Left lung (tissue), 4 donors: ENCODE measurements at regions not wholly inside any gene's neighbourhood (a gene's known extent, or its start where the extent isn't known, plus 50 kb on each side); places are given as distances from the start of the nearest gene placed in this dataset.

Experiments
- ATAC-seq: fragments of 200-7000 bp; cut with Tn5 transposase; one replicate; pipeline ENCODE4 v1.9.1; 2020; ENCODE audit warnings: moderate library complexity
- DNase-seq, 4 donors: peaks; one replicate each; pipeline ENCODE4 v3.0.0-alpha.2; 2013 to 2020
- H3K27ac ChIP-seq, 2 donors: fragments of 200-600 bp; sonication (generic) in 1 of 2; one replicate each; pipeline versions ENCODE4 v1.5.0 to v1.8.0; 2020 to 2021
- H3K27me3 ChIP-seq, 2 donors: fragments of 200-600 bp; sonication (generic) in 1 of 2; one replicate each; pipeline versions ENCODE4 v1.5.0 to v1.8.0; 2020 to 2021
- H3K36me3 ChIP-seq, 2 donors: fragments of 200-600 bp; sonication (generic) in 1 of 2; one replicate each; pipeline versions ENCODE4 v1.5.0 to v1.8.0; 2020 to 2021
- H3K4me1 ChIP-seq, 2 donors: fragments of 200-600 bp; one replicate each; pipeline ENCODE4 v1.8.0; 2021
- H3K4me3 ChIP-seq, 2 donors: fragments of 200-600 bp; sonication (generic) in 1 of 2; one replicate each; pipeline versions ENCODE4 v1.5.0 to v1.8.0; 2020 to 2021; ENCODE audit warnings: mild to moderate bottlenecking in 1 of 2
- H3K9me3 ChIP-seq, 2 donors: fragments of 200-600 bp; sonication (generic) in 1 of 2; one replicate each; pipeline versions ENCODE4 v1.5.0 to v1.8.0; 2020 to 2021
- CTCF ChIP-seq, 2 donors: fragments of 200-600 bp; sonication (generic) in 1 of 2; IDR thresholded peaks; one replicate each; pipeline versions ENCODE4 v1.5.0 to v1.8.0; 2021; ENCODE audit warnings: antibody characterized with exemption in 2 of 2
- intact Hi-C, 2 donors: fragments of 100-400 bp; cut with DNase I; formaldehyde crosslinking; loops; one replicate each; pipeline versions ENCODE4 v1.11.2 to v1.14.2; 2022
- donor health status: DM: no; HTN: yes; CAD: no.
- donor health status: DM: no; HTN: no; CAD: no.

GRCh38 chr9:23594421-23594820 lies 231.6 kb downstream of the ELAVL2 start:
- DNase-seq (no peak), ATAC-seq (no peak)
- H3K36me3 ChIP-seq, result no peaks in the 10 kb centered on the region
- H3K4me3 ChIP-seq, result no peak overlapping the region
- H3K4me1 ChIP-seq, result peaks cover 0 to 4% of the 10 kb centered on the region in 2 donors
- no peaks in the 10 kb centered on the region for H3K9me3 ChIP-seq
- H3K27me3 ChIP-seq, result no peaks in the 10 kb centered on the region
- no peak for TF ChIP-seq CTCF (IDR thresholded peaks at IDR 0.05)
- intact Hi-C loops, result no loop called here
- H3K27ac ChIP-seq, result no peak overlapping the region

DNA sequence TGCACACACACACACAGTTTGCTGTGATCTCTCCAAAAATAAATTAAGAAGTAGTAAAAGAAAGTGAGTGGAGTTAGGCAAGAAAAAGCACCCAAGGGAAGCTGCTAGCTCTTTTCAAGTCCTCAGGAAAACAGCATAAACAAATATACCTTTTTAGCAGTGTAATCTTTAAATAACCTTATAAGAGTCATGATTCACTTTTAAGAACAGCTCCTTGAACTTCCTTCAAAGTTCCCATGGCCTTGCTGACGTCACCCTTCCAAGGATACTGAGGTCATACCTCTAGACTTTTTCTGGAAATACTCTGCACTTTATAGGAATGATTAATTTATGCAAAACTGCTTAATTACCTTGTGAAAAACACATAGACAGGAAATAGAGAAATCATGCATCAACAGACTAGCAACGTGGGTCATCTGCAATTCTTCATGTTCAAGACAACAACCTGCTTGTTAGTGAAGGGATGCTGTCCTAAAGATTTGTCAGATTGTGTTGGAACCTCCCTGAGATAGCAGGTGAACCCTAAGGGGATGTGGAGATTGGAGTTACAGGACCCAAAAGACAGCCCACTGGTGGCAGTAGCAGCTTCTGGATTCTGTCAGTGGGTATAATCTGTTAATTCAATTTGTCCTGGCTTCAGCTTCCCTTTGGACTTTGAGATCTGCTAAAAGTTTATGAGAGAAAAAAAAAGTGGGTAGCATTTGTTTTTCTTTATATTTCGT lies 229.0 kb downstream of the ELAVL2 start:
- peak; percentile 83 for ATAC-seq
- no peaks in the 10 kb centered on the region for H3K36me3 ChIP-seq

GRCh38 chr9:23598994-23599393 lies 227.0 kb downstream of the ELAVL2 start:
- H3K9me3 ChIP-seq, result no peaks in the 10 kb centered on the region
- no peak overlapping the region for H3K4me3 ChIP-seq
- H3K27ac ChIP-seq, result peak overlapping the region in 1 of 2 donors; percentile 50
- intact Hi-C loops, result no loop called here
- TF ChIP-seq CTCF (IDR thresholded peaks at IDR 0.05), result no peak
- H3K4me1 ChIP-seq, result no peaks in the 10 kb centered on the region
- peak in 1 of 4 donors; percentile 15 for DNase-seq
- ATAC-seq, result peak; percentile 59
- H3K36me3 ChIP-seq, result no peaks in the 10 kb centered on the region
- no peaks in the 10 kb centered on the region for H3K27me3 ChIP-seq

More for the DNA sequence above, 229.0 kb downstream of the ELAVL2 start:
- no peak for TF ChIP-seq CTCF (IDR thresholded peaks at IDR 0.05)
- Histone ChIP-seq H3K27ac (peak overlapping the region in 1 of 2 donors; percentile 28), H3K27me3 (no peaks in the 10 kb centered on the region), H3K9me3 (no peaks in the 10 kb centered on the region), H3K4me3 (no peak overlapping the region), H3K4me1 (no peaks in the 10 kb centered on the region)
- DNase-seq, result peak in 2 of 4 donors; percentile 12 to 43
- intact Hi-C loops, result no loop called here

DNA sequence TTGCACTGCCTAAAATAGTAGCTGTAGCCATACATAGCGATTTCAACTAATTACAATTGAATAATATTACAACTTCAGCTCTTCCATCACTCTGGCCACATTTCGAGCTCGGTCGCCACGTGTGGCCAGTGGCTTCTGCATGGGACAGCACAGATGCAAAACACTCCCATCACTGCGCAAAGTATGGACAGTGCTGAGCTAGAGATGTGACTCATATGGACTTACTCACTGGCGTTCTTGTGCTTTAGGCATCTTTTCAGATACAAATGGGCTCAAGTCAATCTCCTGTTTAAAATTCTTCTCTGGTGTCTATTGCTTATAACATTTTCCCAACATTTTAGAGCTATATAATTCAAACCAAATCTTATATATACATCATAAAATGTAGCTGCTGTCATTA lies 222.7 kb downstream of the ELAVL2 start:
- H3K27me3 ChIP-seq, result no peaks in the 10 kb centered on the region
- H3K4me3 ChIP-seq, result no peak overlapping the region
- intact Hi-C loops, result no loop called here
- TF ChIP-seq CTCF (IDR thresholded peaks at IDR 0.05), result no peak
- ATAC-seq, result no peak
- H3K9me3 ChIP-seq, result no peaks in the 10 kb centered on the region
- peak in 1 of 4 donors; percentile 38 for DNase-seq
- no peaks in the 10 kb centered on the region for H3K36me3 ChIP-seq
- H3K4me1 ChIP-seq, result no peaks in the 10 kb centered on the region
- H3K27ac ChIP-seq, result no peak overlapping the region

DNA sequence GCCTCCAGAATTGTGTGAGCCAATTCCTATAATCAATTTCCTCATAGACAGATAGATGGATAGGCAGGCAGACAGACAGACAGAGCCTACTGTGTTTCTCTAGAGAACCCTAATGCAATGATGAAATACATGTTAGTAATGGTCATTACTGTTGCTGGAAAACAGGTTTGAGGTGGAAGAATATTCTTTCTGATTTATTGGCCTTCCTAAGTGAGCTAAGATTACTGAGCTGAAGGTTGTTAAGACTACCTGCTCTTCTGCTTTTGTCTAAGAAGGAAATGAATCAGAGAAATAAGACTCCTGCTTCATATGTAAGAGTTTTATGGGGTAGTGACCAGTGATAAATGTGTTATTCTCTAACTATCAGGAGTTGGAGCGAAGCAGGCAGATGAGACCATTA lies 219.9 kb downstream of the ELAVL2 start:
- intact Hi-C loops, result no loop called here

More for the DNA sequence above, 219.9 kb downstream of the ELAVL2 start:
- Histone ChIP-seq H3K4me1 (no peaks in the 10 kb centered on the region), H3K9me3 (no peaks in the 10 kb centered on the region), H3K36me3 (no peaks in the 10 kb centered on the region), H3K27me3 (no peaks in the 10 kb centered on the region), H3K4me3 (no peak overlapping the region), H3K27ac (no peak overlapping the region)
- TF ChIP-seq CTCF (IDR thresholded peaks at IDR 0.05), result no peak
- no peak for DNase-seq
- no peak for ATAC-seq
